ENCODE measurements at regions not wholly inside any gene's neighbourhood (a gene's known extent, or its start where the extent isn't known, plus 50 kb on each side); places are given as distances from the start of the nearest gene placed in this dataset.

DNA sequence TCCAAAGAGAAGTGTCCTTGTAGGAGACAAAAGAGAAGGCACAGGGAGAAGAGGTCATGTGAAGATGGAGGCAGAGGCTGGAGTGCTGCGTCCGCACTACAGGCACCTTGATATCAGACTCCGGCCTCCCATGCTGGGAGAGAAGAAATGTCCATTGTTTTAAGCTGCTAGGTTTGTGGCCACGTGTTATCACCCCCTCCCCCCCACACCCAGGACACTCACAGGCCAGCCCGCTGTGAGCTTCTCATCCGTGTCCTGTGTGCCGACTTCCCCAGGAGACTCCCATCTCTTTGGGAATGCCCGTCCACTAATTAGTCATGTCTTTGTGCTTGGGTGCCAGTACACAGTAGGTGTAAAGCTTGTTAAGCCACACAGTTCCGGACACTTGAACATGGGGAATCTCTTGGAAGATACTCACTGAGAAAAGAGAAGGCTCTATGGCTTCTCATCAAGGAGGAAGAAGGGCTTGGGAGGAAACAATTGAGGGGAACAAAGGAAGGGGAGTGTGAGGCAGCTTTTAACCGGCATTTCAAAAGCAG is 1234.7 kb downstream of the TBC1D22A start:
- no peaks in the 10 kb centered on the region for H3K4me1 ChIP-seq (ENCODE audit: insufficient read depth, low read length, poor library complexity, severe bottlenecking)
- peaks cover 6% of the 10 kb centered on the region; the same call in 1 of the 2 replicates for H3K9me3 ChIP-seq (ENCODE audit: insufficient read depth, low read depth, low read length)

DNA sequence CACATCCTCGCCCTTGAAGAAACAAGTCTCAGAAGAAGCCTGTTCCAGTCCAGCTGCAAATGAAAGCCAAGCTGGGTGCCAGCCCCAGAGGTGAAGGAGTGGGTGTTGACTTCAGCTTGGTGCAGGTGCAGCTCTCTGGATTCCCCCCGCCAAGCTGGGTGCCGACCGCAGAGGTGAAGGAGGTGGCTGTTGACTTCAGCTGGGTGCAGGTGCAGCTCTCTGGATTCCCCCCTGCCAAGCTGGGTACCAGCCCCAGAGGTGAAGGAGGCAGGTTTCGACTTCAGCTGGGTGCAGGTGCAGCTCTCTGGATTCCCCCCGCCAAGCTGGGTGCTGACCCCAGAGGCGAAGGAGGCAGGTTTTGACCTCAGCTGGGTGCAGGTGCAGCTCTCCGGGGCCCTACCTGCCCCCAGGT is 1234.0 kb downstream of the TBC1D22A start:
- Histone ChIP-seq H3K4me2 (ENCODE audit: low read depth, low read length, poor library complexity, severe bottlenecking) (no peak overlapping the region), H3K9me3 (ENCODE audit: insufficient read depth, low read depth, low read length) (peaks cover 6% of the 10 kb centered on the region; the same call in 1 of the 2 replicates)
- TF ChIP-seq EZH2phosphoT487 (IDR thresholded peaks at IDR 0.05; ENCODE audit: borderline replicate concordance): no peak
- TF ChIP-seq, protein P1, sequence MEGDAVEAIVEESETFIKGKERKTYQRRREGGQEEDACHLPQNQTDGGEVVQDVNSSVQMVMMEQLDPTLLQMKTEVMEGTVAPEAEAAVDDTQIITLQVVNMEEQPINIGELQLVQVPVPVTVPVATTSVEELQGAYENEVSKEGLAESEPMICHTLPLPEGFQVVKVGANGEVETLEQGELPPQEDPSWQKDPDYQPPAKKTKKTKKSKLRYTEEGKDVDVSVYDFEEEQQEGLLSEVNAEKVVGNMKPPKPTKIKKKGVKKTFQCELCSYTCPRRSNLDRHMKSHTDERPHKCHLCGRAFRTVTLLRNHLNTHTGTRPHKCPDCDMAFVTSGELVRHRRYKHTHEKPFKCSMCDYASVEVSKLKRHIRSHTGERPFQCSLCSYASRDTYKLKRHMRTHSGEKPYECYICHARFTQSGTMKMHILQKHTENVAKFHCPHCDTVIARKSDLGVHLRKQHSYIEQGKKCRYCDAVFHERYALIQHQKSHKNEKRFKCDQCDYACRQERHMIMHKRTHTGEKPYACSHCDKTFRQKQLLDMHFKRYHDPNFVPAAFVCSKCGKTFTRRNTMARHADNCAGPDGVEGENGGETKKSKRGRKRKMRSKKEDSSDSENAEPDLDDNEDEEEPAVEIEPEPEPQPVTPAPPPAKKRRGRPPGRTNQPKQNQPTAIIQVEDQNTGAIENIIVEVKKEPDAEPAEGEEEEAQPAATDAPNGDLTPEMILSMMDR (conservative IDR thresholded peaks at IDR 0.05; ENCODE audit: low read length): no peak

More for the DNA sequence above, 1234.7 kb downstream of the TBC1D22A start:
- Histone ChIP-seq H3K4me3 (ENCODE audit: low read length, poor library complexity, severe bottlenecking) (no peak overlapping the region), H4K20me1 (ENCODE audit: insufficient read depth, low read length, poor library complexity, severe bottlenecking) (no peaks in the 10 kb centered on the region), H3K27me3 (ENCODE audit: insufficient read depth, low read length, poor library complexity, severe bottlenecking) (no peaks in the 10 kb centered on the region), H3K9me2 (replicated peaks; ENCODE audit: low read depth, low read length) (no peaks in the 10 kb centered on the region), H3F3A (ENCODE audit: low read depth) (no peaks in the 10 kb centered on the region), H3K4me2 (ENCODE audit: low read depth, low read length, poor library complexity, severe bottlenecking) (no peak overlapping the region), H3K9ac (ENCODE audit: low read depth, low read length, poor library complexity, severe bottlenecking) (no peak overlapping the region), H3K79me2 (ENCODE audit: insufficient read depth, low read length) (no peaks in the 10 kb centered on the region), H3K36me3 (ENCODE audit: insufficient read depth, low read length) (no peaks in the 10 kb centered on the region), H2AFZ (ENCODE audit: low read length) (no peak overlapping the region)
- TF ChIP-seq, protein P1 (conservative IDR thresholded peaks at IDR 0.05; ENCODE audit: low read length): no peak
- no peak for TF ChIP-seq EZH2phosphoT487 (IDR thresholded peaks at IDR 0.05; ENCODE audit: borderline replicate concordance)

DNA sequence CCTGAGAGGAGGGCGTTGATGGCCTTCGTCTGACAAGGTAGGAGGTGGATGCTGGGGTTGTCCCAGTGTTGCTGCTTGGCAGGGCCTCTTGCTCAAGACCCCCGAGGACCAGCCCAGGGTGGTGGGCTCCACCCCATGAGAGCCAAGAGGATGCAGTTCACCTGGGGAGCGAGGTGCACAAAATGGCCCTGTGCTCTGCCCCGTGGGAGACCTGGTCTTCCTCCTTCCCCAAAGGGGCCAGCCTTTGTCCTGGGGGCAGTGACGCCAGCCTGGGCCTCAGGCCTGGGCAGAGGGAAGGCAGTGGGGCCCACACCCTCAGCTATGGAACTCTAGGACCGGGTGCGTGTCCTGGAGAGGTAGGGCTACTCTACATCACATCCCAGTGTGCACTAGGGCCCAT is 1233.3 kb downstream of the TBC1D22A start:
- Histone ChIP-seq H3K4me2 (ENCODE audit: low read depth, low read length, poor library complexity, severe bottlenecking) (no peak overlapping the region), H3K79me2 (ENCODE audit: insufficient read depth, low read length) (no peaks in the 10 kb centered on the region), H4K20me1 (ENCODE audit: insufficient read depth, low read length, poor library complexity, severe bottlenecking) (no peaks in the 10 kb centered on the region), H3K9ac (ENCODE audit: low read depth, low read length, poor library complexity, severe bottlenecking) (no peak overlapping the region), H3K36me3 (ENCODE audit: insufficient read depth, low read length) (no peaks in the 10 kb centered on the region), H3K9me2 (replicated peaks; ENCODE audit: low read depth, low read length) (no peaks in the 10 kb centered on the region), H2AFZ (ENCODE audit: low read length) (no peak overlapping the region), H3F3A (ENCODE audit: low read depth) (no peaks in the 10 kb centered on the region), H3K4me3 (ENCODE audit: low read length, poor library complexity, severe bottlenecking) (no peak overlapping the region), H3K9me3 (ENCODE audit: insufficient read depth, low read depth, low read length) (peaks cover 3% of the 10 kb centered on the region; the same call in 1 of the 2 replicates), H3K4me1 (ENCODE audit: insufficient read depth, low read length, poor library complexity, severe bottlenecking) (no peaks in the 10 kb centered on the region), H3K27me3 (ENCODE audit: insufficient read depth, low read length, poor library complexity, severe bottlenecking) (no peaks in the 10 kb centered on the region)
- TF ChIP-seq, protein P1 (conservative IDR thresholded peaks at IDR 0.05; ENCODE audit: low read length): no peak
- TF ChIP-seq EZH2phosphoT487 (IDR thresholded peaks at IDR 0.05; ENCODE audit: borderline replicate concordance): no peak

More for the DNA sequence above, 1234.0 kb downstream of the TBC1D22A start:
- Histone ChIP-seq H3K4me1 (ENCODE audit: insufficient read depth, low read length, poor library complexity, severe bottlenecking) (no peaks in the 10 kb centered on the region), H3K79me2 (ENCODE audit: insufficient read depth, low read length) (no peaks in the 10 kb centered on the region), H4K20me1 (ENCODE audit: insufficient read depth, low read length, poor library complexity, severe bottlenecking) (no peaks in the 10 kb centered on the region), H3K36me3 (ENCODE audit: insufficient read depth, low read length) (no peaks in the 10 kb centered on the region), H2AFZ (ENCODE audit: low read length) (no peak overlapping the region), H3K9ac (ENCODE audit: low read depth, low read length, poor library complexity, severe bottlenecking) (no peak overlapping the region), H3K9me2 (replicated peaks; ENCODE audit: low read depth, low read length) (no peaks in the 10 kb centered on the region), H3K27me3 (ENCODE audit: insufficient read depth, low read length, poor library complexity, severe bottlenecking) (no peaks in the 10 kb centered on the region), H3F3A (ENCODE audit: low read depth) (no peaks in the 10 kb centered on the region), H3K4me3 (ENCODE audit: low read length, poor library complexity, severe bottlenecking) (no peak overlapping the region)
